ENCODE measurements at regions not wholly inside any gene's neighbourhood (a gene's known extent, or its start where the extent isn't known, plus 50 kb on each side); places are given as distances from the start of the nearest gene placed in this dataset.

DNA sequence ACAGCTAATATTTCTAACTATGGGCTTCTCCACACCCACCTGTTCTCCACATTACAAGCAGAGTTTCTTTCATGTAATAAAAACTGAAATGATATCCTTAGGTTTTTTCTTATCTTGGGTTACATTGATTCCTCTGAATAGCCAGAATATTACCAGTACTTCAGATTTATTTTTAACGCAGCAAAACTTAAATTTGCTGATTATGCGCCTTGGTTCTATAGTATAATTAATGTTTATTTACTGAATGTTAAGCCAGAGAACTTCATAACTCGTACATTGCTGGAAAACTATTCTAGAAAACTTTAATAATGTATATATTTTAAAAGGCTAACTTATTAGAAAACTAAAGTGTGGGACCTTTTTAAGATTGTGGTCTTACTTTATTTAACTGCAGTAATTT, 577.2 kb downstream of the PRKD1 start:
- dilution Hi-C loops (cut with HindIII; ENCODE audit: low sequenced_read_pairs, unreplicated experiment), result no loop called here
- BruUV-seq (replicated peaks), result no TSS peak

More for the DNA sequence above, 577.2 kb downstream of the PRKD1 start:
- Histone ChIP-seq H4K5ac (ENCODE audit: low read depth, low read length) (no peak overlapping the region), H4K8ac (ENCODE audit: low read depth in 2 of 2, low read length in 2 of 2) (no peak overlapping the region), H4K20me1 (ENCODE audit: insufficient read depth, low read length) (no peaks in the 10 kb centered on the region), H4K91ac (ENCODE audit: insufficient read depth, low read depth, low read length) (no peak overlapping the region), H2AFZ (replicated peaks; ENCODE audit: low read length, poor library complexity) (no peak overlapping the region), H3K27me3 (ENCODE audit: control insufficient read depth, insufficient read depth, low read length) (no peaks in the 10 kb centered on the region), H2BK120ac (ENCODE audit: low read depth, low read length) (no peak overlapping the region), H3K4me2 (ENCODE audit: low read depth, low read length) (no peak overlapping the region), H3K4me1 (ENCODE audit: control insufficient read depth, insufficient read depth, low read length) (no peaks in the 10 kb centered on the region), H2BK5ac (ENCODE audit: low read depth, low read length, poor library complexity, severe bottlenecking) (no peak overlapping the region), H3K9me1 (ENCODE audit: insufficient read depth, low read length) (no peaks in the 10 kb centered on the region), H3K9ac (ENCODE audit: low read depth, low read length) (no peak overlapping the region), H3K27ac (ENCODE audit: insufficient read depth, low read length) (no peak overlapping the region), H3K4me3 (ENCODE audit: insufficient read depth, low read depth, low read length) (no peak overlapping the region), H3K56ac (ENCODE audit: extremely low read depth, insufficient read depth, low read length) (no peak overlapping the region), H3K23ac (ENCODE audit: low read depth, low read length) (no peak overlapping the region), H2BK20ac (ENCODE audit: low read depth, low read length) (no peak overlapping the region), H2BK15ac (ENCODE audit: low read depth, low read length) (no peak overlapping the region), H3K18ac (ENCODE audit: low read depth, low read length) (no peak overlapping the region), H3K4ac (ENCODE audit: low read depth, low read length) (no peak overlapping the region), H3K36me3 (ENCODE audit: control insufficient read depth, insufficient read depth, low read length) (no peaks in the 10 kb centered on the region), H3K9me3 (ENCODE audit: control insufficient read depth, insufficient read depth, low read length) (no peaks in the 10 kb centered on the region), H2AK9ac (replicated peaks; ENCODE audit: low read depth, low read length, poor library complexity) (no peak overlapping the region), H2AK5ac (ENCODE audit: low read depth, low read length) (no peak overlapping the region), H3K79me1 (ENCODE audit: low read depth in 1 of 2, low read length in 2 of 2) (no peaks in the 10 kb centered on the region), H3K14ac (replicated peaks; ENCODE audit: low read depth, low read length) (no peak overlapping the region)
- intact Hi-C loops (cut with micrococcal nuclease) (no loop called here), in situ Hi-C loops (cut with MboI; ENCODE audit: low sequenced_read_pairs) (no loop called here)
- ATAC-seq (ENCODE audit: low read depth), result no peak
- ChIA-PET CTCF (no interaction called here), POLR2A (ENCODE audit: unreplicated experiment) (no interaction called here)
- TF ChIP-seq FOS (IDR thresholded peaks at IDR 0.05; ENCODE audit: low read depth, low read length) (no peak), MAFK (IDR thresholded peaks at IDR 0.05; ENCODE audit: low read depth, low read length) (peak; percentile 67), RFX5 (IDR thresholded peaks at IDR 0.05; ENCODE audit: low read depth, low read length) (no peak), BHLHE40 (IDR thresholded peaks at IDR 0.05; ENCODE audit: low read depth, low read length) (no peak)
- TF ChIP-seq, protein P1, sequence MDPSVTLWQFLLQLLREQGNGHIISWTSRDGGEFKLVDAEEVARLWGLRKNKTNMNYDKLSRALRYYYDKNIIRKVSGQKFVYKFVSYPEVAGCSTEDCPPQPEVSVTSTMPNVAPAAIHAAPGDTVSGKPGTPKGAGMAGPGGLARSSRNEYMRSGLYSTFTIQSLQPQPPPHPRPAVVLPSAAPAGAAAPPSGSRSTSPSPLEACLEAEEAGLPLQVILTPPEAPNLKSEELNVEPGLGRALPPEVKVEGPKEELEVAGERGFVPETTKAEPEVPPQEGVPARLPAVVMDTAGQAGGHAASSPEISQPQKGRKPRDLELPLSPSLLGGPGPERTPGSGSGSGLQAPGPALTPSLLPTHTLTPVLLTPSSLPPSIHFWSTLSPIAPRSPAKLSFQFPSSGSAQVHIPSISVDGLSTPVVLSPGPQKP (IDR thresholded peaks at IDR 0.05; ENCODE audit: borderline replicate concordance, low read depth, low read length), result no peak
- WGBS, 2 experiments (ENCODE audit: extremely low coverage in 2 of 2, insufficient read length in 1 of 2), result no CpG with 5 or more reads among the region's 3 CpGs
- no peak for DNase-seq

All from IMR-90 (cell line).